GM21381 (cell line): ENCODE measurements at regions not wholly inside any gene's neighbourhood (a gene's known extent, or its start where the extent isn't known, plus 50 kb on each side); places are given as distances from the start of the nearest gene placed in this dataset.

Source experiments
- ATAC-seq: cut with Tn5 transposase; IDR thresholded peaks from one replicate; pipeline ENCODE4 v1.9.1; 2021; ENCODE audit warnings: mild to moderate bottlenecking, moderate library complexity; ENCODE audit not compliant: unreplicated experiment

- ATAC-seq = no peak
Measured at GRCh38 chr20:6576726-6577125, 190.8 kb upstream of the BMP2 start.

DNA sequence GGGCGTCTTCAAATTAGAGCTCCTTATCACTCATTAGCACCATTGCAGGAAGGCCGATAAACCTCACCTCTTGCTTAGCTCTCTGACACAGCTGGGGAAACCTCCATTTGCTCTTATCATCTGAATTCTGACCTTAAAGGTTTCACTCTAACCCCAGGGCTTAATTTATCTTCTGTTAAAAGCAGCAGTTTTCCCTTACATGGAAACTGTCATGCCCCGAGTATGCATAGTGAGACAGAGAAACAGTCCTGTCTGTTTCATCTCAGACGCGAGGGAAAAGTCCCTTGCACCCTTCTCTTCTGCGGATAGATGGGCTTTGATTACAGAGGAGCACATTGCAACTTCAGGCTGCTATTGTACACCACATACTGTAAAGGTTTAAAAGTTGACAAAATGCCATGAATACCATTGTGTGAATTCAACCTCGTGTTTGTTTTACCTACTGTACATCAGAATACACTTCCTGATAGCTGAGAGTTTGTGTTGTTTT lies 191.5 kb upstream of the BMP2 start:
- no peak for ATAC-seq

DNA sequence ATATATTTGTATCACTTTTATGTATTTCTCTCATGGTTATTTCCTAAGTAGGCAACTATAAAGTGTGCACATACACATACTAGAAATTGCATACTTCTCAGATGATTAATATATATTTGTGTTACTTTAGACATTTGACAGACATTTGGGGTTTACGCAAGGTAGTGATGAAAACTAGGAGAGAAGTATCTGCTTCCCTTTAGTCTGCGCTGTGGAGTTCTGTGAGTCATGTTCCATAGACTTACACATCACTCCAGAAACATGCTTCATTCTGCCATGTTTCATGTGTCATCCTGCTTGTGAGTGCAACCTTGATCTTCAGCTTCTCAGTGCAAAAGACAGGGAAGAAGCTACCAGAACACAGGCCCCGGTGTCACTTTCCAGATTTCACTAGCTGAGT lies 200.7 kb upstream of the BMP2 start:
- ATAC-seq = no peak

- ATAC-seq = no peak
Measured at GRCh38 chr20:6562111-6562510, 205.4 kb upstream of the BMP2 start.

- no peak for ATAC-seq
Measured at GRCh38 chr20:6560978-6561377, 206.5 kb upstream of the BMP2 start.

- no peak for ATAC-seq
Measured at GRCh38 chr20:6559791-6560190, 207.7 kb upstream of the BMP2 start.

DNA sequence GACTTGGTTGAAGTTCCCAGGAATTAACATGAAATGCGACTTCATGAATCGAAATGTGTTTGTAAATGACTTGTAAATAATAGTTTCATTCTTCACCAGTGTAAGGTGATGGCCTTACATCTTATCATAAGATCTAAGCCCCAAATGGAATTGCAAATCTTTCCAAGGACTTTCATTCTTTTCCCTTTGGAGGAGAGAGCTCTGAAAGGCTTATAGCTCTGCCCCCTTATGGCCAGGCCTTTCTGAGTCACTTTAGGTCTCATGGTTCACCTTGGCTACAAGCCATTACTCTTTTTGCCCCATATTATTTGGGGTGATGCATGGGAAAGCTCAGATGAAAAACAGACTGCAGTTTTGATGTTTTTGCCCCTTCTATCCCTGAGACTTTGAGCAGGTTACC lies 209.1 kb upstream of the BMP2 start:
- ATAC-seq = no peak

- ATAC-seq = no peak
Measured at GRCh38 chr20:6533761-6534479, 233.6 kb upstream of the BMP2 start.

DNA sequence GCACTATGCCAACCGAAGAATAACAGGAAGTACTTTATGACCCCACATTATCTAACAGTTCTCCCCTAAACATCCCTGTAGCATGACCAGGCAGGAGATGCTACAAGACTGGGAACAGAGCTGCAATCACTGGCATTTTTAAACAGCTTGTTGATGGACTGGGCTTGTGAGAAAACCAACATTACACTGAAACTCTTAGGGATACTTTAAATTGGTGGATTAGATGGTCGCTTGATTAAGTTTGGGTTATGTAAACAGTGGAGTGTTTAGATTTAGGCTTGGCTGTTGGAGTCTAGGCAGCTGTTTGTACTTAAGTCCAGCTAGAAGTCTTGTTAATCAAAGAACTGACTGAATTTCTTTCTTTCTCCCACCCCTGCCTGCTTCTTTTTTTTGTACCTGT lies 234.1 kb upstream of the BMP2 start:
- ATAC-seq = no peak

GRCh38 chr20:6530779-6531315 lies 236.6 kb upstream of the BMP2 start:
- no peak for ATAC-seq

DNA sequence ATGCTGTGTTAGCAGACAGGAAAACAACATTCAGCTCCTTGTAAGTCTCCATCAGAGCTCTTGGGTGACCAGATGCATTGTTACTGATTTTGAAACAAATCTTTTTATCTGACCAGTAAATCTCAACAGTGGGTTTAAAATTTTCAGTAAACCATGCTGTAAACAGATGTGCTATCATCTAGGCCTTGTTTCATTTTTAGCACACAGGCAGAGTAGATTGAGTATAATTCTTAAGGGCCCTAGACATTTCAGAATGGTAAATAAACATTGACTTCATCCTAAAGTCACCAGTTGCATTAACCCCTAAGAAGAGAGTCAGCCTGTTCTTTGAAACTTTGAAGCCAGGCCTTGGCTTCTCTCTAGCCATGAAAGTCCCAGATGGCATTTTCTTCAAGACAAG lies 237.2 kb upstream of the BMP2 start:
- ATAC-seq = no peak

- ATAC-seq = no peak
Measured at GRCh38 chr20:6525447-6526303, 241.8 kb upstream of the BMP2 start.

- no peak for ATAC-seq
Measured at GRCh38 chr20:6524305-6524704, 243.2 kb upstream of the BMP2 start.

DNA sequence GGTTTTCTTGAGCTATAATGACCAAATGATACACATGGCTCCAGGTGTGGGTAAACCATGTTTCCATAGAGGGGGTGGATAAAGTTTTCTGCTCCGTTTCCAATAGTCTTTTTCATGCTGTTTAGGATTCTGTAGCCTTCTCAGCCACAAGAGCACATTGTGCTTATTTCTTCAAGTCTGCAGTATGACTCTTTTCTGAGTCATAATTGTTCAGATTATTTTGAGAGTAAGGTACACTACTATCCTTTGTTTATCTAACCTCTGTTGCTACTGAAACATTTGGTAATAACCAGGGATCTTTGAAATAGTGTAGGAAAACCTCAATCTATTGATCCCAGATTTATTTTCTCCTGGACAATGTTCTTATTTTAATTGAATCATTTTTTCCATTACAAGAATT lies 247.9 kb upstream of the BMP2 start:
- ATAC-seq = no peak

DNA sequence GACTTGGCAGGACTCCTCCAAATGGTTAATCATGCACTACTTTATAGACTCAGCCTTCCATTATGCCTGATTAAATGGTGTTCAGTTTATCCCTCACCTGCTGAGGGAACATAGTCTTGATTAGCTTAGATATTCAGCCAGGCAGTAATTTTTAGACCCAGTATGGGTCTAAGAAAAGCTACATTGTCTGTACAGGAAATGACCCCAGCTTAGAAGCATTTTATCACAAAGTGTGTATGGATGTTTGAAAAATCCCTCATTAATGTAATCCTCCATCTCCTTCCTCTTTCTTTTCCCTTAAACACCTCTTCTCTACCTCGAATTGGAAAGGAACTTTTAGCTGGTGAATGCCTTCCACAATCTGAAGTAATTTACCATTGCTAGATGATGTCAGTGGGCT lies 252.2 kb upstream of the BMP2 start:
- no peak for ATAC-seq

DNA sequence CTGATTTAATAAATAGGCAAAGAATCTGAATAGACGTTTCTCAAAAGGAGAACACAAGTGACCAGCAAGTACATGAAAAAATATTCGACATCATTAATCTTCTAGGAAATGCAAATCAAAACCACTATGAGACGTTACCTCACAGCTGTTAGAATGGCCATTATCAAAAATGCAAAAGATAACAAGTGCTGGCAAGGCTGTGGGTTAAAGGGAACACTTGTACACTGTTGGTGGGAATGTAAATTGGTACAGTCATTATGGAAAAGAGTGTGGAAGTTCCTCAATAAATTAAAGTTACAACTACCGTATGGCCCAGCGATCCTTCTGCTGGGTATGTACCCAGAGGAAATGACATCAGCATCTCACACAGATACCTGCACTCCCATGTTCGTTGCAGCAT lies 253.9 kb upstream of the BMP2 start:
- ATAC-seq = no peak

DNA sequence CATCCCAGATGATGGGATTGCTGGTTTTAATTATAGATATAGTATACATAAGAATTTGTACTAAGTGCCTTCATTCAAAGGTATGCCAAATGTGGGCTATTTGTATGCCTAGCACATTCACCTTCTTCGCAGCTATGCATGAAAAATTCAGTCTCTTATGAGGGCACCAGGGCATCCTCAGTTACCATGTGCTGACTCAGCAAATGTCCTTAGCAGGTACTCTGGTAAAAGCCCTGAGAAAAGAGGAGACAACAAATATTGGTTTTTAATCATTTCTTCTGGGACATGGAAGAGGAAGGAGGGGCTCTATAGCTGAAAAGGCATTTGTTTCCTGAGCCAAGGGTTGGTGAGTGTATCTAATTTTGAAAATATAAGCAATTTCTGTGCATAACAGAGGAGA lies 258.1 kb upstream of the BMP2 start:
- ATAC-seq = no peak

DNA sequence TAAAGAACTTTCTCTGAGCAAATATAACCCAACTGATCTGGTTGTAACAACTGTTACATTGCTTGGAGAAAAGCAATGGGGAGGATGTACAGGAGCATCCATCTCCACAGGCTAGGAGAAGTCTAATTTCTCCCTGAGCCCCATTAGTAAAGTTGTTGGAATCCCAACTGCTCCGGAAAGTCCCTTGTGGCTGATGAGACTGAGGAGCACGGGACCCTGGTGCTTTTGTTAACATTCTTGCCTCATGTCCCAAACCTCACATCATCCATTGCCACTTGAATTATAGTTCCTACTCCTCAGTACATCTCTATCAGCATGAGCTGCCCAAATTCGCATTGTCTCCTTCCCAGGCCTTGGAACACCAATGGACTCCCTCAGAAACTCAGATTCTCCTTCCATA lies 260.6 kb upstream of the BMP2 start:
- no peak for ATAC-seq

GRCh38 chr20:6504826-6505225 lies 262.7 kb upstream of the BMP2 start:
- no peak for ATAC-seq

DNA sequence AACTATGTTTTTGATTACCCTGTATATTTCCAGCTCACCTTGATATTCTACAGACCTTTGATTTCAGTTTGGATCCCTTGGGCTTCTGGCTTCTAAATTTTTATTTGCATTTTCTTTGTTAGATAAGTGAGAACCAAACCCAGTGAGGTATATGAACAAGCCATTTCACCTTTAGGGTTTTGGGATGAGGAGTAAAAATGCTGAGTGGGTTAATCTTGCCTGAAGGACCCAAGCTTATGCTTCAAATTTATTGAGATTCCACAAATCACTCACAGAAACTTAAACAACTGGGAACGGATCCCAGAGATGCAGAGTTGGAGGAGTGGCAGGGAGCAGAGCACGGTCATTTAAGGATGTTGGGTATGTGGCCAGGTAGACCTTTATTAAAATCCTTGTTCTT lies 263.3 kb upstream of the BMP2 start:
- ATAC-seq = no peak

DNA sequence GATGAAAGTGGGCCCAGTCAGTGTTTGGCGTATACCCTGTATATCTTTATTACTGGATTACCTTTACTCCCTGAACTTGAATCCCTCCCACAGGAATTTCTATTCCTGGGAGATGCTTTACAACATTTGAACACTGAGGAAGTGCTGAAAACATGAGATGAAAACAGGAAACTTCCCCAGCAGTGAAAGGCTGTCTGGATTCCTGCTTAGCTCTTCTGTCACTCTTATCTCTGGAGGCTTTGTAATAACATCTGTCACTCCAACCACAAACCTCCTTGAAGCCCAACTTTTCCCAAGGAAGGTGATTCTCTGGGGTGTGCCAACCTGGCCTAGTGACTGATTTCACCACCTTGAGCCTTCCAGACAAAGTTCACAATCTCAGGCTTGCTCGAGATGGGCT lies 264.5 kb upstream of the BMP2 start:
- ATAC-seq = no peak

DNA sequence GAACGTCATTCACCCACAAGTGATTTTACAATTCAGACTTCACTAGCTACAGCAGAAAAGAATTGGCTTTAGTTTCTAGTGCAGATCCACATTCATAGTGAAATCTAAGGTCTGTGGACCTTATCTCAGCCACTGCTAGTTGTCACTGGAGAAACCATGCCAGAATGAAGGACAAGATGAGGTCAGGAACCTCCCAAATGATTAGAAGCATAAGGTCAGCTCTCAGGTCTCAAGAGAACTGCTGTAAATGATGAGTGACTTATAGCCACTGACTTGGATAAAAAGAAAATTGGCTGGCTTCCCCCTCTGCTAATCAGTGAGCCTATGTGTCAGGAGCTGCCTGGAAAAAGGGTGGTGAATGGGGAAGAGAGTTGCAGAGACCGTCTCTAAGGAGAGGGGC lies 265.3 kb upstream of the BMP2 start:
- no peak for ATAC-seq
